ENCODE measurements at regions not wholly inside any gene's neighbourhood (a gene's known extent, or its start where the extent isn't known, plus 50 kb on each side); places are given as distances from the start of the nearest gene placed in this dataset.

DNA sequence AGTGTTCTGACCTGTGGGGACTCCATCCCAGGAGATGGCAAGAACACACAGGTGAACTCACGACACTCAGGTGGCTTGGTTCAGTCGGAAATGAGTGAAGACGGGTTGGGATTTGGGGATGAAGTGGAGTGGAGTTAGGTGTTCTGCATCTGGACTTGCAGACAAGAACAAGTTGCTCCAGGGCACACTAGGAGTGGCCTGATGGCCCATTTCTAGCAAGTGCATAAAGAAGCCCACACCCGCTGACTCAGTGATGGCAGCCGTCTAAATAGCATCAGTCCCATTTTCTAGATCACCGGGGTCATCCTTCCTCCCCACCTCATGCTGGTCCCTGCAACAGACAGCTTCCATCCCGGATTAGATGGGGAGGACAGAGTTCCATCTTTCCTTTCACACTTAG lies 278.4 kb downstream of the C1orf94 start:
- Histone ChIP-seq H4K20me1 (replicated peaks; ENCODE audit: insufficient read depth) (no peaks in the 10 kb centered on the region), H3K4me2 (no peak overlapping the region), H3K9me2 (ENCODE audit: insufficient read depth) (no peaks in the 10 kb centered on the region), H3K36me3 (ENCODE audit: insufficient read depth) (no peaks in the 10 kb centered on the region), H3K4me1 (ENCODE audit: insufficient read depth) (no peaks in the 10 kb centered on the region), H3K27ac (ENCODE audit: low read depth) (no peak overlapping the region), H2AFZ (no peak overlapping the region), H3K79me2 (replicated peaks; ENCODE audit: insufficient read depth) (no peaks in the 10 kb centered on the region), H3K27me3 (ENCODE audit: insufficient read depth) (no peaks in the 10 kb centered on the region), H3F3A (replicated peaks; ENCODE audit: low read depth) (no peaks in the 10 kb centered on the region), H3K4me3 (no peak overlapping the region)
- DNase-seq (ENCODE audit: low spot score) (no peak), ATAC-seq (no peak)
- no peak overlapping the region for H3K4me3 Mint-ChIP-seq
- H3K36me3 Mint-ChIP-seq (ENCODE audit: low read depth), result no peaks in the 10 kb centered on the region
- TF ChIP-seq POLR2AphosphoS5 (IDR thresholded peaks at IDR 0.05; ENCODE audit: low read depth), result no peak
- no peak for TF ChIP-seq NANOG (IDR thresholded peaks at IDR 0.05; ENCODE audit: borderline replicate concordance)
- no peak for TF ChIP-seq ZNF462 (CRISPR knock-in tag; IDR thresholded peaks at IDR 0.05)
- TF ChIP-seq ZNF331 (CRISPR knock-in tag; IDR thresholded peaks at IDR 0.05; ENCODE audit: low read depth), result no peak
- TF ChIP-seq, protein P1, sequence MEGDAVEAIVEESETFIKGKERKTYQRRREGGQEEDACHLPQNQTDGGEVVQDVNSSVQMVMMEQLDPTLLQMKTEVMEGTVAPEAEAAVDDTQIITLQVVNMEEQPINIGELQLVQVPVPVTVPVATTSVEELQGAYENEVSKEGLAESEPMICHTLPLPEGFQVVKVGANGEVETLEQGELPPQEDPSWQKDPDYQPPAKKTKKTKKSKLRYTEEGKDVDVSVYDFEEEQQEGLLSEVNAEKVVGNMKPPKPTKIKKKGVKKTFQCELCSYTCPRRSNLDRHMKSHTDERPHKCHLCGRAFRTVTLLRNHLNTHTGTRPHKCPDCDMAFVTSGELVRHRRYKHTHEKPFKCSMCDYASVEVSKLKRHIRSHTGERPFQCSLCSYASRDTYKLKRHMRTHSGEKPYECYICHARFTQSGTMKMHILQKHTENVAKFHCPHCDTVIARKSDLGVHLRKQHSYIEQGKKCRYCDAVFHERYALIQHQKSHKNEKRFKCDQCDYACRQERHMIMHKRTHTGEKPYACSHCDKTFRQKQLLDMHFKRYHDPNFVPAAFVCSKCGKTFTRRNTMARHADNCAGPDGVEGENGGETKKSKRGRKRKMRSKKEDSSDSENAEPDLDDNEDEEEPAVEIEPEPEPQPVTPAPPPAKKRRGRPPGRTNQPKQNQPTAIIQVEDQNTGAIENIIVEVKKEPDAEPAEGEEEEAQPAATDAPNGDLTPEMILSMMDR (conservative IDR thresholded peaks at IDR 0.05; ENCODE audit: low read depth in 2 of 2), result no peak
- no peak for TF ChIP-seq CREB1 (CRISPR knock-in tag; IDR thresholded peaks at IDR 0.05; ENCODE audit: low read depth)
- no peak for TF ChIP-seq EZH2 (IDR thresholded peaks at IDR 0.05; ENCODE audit: low read depth, unreplicated experiment)
- TF ChIP-seq STAT1 (IDR thresholded peaks at IDR 0.05; ENCODE audit: unreplicated experiment), result no peak
- TF ChIP-seq JUNB (IDR thresholded peaks at IDR 0.05; ENCODE audit: unreplicated experiment), result no peak
- no peak for TF ChIP-seq EZH2phosphoT487 (IDR thresholded peaks at IDR 0.05; ENCODE audit: unreplicated experiment)
- no peak for TF ChIP-seq ETS1 (IDR thresholded peaks at IDR 0.05)
- TF ChIP-seq, protein P2, sequence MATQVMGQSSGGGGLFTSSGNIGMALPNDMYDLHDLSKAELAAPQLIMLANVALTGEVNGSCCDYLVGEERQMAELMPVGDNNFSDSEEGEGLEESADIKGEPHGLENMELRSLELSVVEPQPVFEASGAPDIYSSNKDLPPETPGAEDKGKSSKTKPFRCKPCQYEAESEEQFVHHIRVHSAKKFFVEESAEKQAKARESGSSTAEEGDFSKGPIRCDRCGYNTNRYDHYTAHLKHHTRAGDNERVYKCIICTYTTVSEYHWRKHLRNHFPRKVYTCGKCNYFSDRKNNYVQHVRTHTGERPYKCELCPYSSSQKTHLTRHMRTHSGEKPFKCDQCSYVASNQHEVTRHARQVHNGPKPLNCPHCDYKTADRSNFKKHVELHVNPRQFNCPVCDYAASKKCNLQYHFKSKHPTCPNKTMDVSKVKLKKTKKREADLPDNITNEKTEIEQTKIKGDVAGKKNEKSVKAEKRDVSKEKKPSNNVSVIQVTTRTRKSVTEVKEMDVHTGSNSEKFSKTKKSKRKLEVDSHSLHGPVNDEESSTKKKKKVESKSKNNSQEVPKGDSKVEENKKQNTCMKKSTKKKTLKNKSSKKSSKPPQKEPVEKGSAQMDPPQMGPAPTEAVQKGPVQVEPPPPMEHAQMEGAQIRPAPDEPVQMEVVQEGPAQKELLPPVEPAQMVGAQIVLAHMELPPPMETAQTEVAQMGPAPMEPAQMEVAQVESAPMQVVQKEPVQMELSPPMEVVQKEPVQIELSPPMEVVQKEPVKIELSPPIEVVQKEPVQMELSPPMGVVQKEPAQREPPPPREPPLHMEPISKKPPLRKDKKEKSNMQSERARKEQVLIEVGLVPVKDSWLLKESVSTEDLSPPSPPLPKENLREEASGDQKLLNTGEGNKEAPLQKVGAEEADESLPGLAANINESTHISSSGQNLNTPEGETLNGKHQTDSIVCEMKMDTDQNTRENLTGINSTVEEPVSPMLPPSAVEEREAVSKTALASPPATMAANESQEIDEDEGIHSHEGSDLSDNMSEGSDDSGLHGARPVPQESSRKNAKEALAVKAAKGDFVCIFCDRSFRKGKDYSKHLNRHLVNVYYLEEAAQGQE (IDR thresholded peaks at IDR 0.05; ENCODE audit: unreplicated experiment), result no peak
- TF ChIP-seq ZNF114 (CRISPR knock-in tag; IDR thresholded peaks at IDR 0.05), result no peak
- H3K27me3 Mint-ChIP-seq (ENCODE audit: insufficient read depth, low read depth, poor library complexity), result no peaks in the 10 kb centered on the region
- peaks cover 9% of the 10 kb centered on the region; the same call in 2 of the 3 replicates for H3K4me1 Mint-ChIP-seq
- no peaks in the 10 kb centered on the region for H3K9me3 Mint-ChIP-seq
- H3K27ac Mint-ChIP-seq, result no peak overlapping the region

Measured in GM23338 (cell line).